MM.1S (cell line): ENCODE measurements at regions not wholly inside any gene's neighbourhood (a gene's known extent, or its start where the extent isn't known, plus 50 kb on each side); places are given as distances from the start of the nearest gene placed in this dataset.

ENCODE experiments used
- CTCF ChIP-seq: fragments of 300-600 bp; sonication (generic); IDR thresholded peaks from 2 replicates; pipeline ENCODE4 v1.5.1; 2016; ENCODE audit warnings: antibody characterized with exemption, low read length, mixed read lengths
- EZH2phosphoT487 ChIP-seq: fragments of 300-600 bp; sonication (generic); IDR thresholded peaks from 2 replicates; pipeline ENCODE4 v1.6.1; 2018; ENCODE audit warnings: antibody characterized with exemption, low read length

DNA sequence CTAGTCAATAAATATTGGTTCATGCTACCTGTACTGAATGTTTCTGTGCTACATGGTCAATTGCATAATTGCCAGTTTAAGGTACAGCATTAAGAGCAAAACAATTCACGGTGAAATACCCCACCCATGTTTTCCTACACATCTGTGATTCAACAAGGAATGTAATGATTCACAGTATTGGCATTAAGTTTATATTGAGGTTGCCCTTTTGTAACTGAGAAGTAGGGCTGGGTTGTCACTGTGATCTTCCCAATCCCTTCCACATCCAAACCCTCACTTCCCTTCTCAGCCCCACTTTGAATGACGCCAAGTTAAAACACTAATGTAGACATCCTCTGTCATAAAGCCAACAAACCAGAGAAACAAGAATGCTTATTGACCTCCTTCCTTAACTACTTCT is 112.0 kb upstream of the TJP1 start:
- no peak for TF ChIP-seq CTCF
- TF ChIP-seq EZH2phosphoT487: no peak
